Smooth muscle cell (in vitro differentiated cells): ENCODE measurements at regions not wholly inside any gene's neighbourhood (a gene's known extent, or its start where the extent isn't known, plus 50 kb on each side); places are given as distances from the start of the nearest gene placed in this dataset.

Source experiments
- DNase-seq: peaks from one replicate; lab custom pipeline; 2025; ENCODE audit not compliant: unreplicated experiment; lab: John Stamatoyannopoulos, UW
- H2AFZ ChIP-seq: fragments of 200-600 bp; sonication (generic); 2 replicates; pipeline ENCODE4 v1.6.0; 2016; ENCODE audit warnings: antibody characterized with exemption, low read depth, mild to moderate bottlenecking
- H3F3A ChIP-seq: fragments of 200-600 bp; sonication (generic); 2 replicates; pipeline ENCODE4 v1.6.0; 2017; ENCODE audit warnings: antibody characterized with exemption, low read depth
- H3K27ac ChIP-seq: fragments of 200-600 bp; sonication (generic); 2 replicates; pipeline ENCODE4 v1.5.1; 2016; ENCODE audit warnings: low read depth, mild to moderate bottlenecking
- H3K27me3 ChIP-seq: fragments of 200-600 bp; sonication (generic); 2 replicates; pipeline ENCODE4 v1.6.1; 2016; ENCODE audit warnings: low read depth, mild to moderate bottlenecking
- H3K36me3 ChIP-seq: fragments of 200-600 bp; sonication (generic); 2 replicates; pipeline ENCODE4 v1.5.1; 2016; ENCODE audit warnings: low read depth
- H3K4me1 ChIP-seq: fragments of 200-600 bp; sonication (generic); 2 replicates; pipeline ENCODE4 v1.5.1; 2016; ENCODE audit warnings: low read depth
- H3K4me2 ChIP-seq: fragments of 200-600 bp; sonication (generic); 2 replicates; pipeline ENCODE4 v1.6.0; 2016; ENCODE audit warnings: mild to moderate bottlenecking
- H3K4me3 ChIP-seq: fragments of 200-600 bp; sonication (generic); 2 replicates; pipeline ENCODE4 v1.5.1; 2016; ENCODE audit warnings: mild to moderate bottlenecking
- H3K79me2 ChIP-seq: fragments of 200-600 bp; sonication (generic); 2 replicates; pipeline ENCODE4 v1.6.0; 2016; ENCODE audit warnings: low read depth, mild to moderate bottlenecking
- H3K9ac ChIP-seq: fragments of 200-600 bp; sonication (generic); 2 replicates; pipeline ENCODE4 v1.6.0; 2016; ENCODE audit warnings: low read depth
- H3K9me3 ChIP-seq: fragments of 200-600 bp; sonication (generic); replicated peaks from 2 replicates; pipeline ENCODE4 v1.5.1; 2016; ENCODE audit warnings: low read depth
- H4K20me1 ChIP-seq: fragments of 200-600 bp; sonication (generic); 2 replicates; pipeline ENCODE4 v1.6.0; 2016; ENCODE audit warnings: low read depth
- WGBS: methylation state at CpG from one replicate; pipeline ENCODE4 v1.1.7; 2016; ENCODE audit warnings: low lambda C conversion rate; 5-methylcytosine and 5-hydroxymethylcytosine counted together
- TF ChIP-seq, protein P1 (sequence below): fragments of 200-600 bp; sonication (generic); IDR thresholded peaks from 2 replicates; pipeline ENCODE4 v1.5.1; 2017; ENCODE audit warnings: borderline replicate concordance, mild to moderate bottlenecking, antibody characterized with exemption; ENCODE audit not compliant: insufficient read depth, poor library complexity, severe bottlenecking

DNA sequence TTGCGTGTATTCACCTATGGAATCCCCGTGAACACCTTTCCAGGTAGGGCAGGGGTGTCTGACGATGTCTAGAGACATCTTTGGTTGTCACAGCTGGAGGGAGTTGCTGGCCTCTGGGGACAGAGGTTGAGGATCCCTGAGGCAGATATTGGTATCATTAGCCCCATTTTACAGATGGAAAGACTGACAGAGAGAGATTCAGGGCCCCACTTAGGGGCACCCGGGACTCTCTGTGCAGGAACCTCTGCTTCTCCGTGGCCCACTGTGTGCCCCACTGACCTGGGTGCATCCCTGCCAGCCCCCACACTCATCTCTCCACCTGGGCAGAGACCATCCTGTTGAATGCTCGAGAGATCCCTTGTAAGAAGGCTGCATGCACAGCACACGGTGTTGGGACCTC, 111.2 kb downstream of the EDN3 start:
- no peak for DNase-seq
- Histone ChIP-seq H3K27ac (no peak overlapping the region), H3K79me2 (no peaks in the 10 kb centered on the region), H3K4me1 (peaks cover 9% of the 10 kb centered on the region), H3K36me3 (no peaks in the 10 kb centered on the region), H3F3A (no peaks in the 10 kb centered on the region), H3K4me2 (no peak overlapping the region), H3K4me3 (no peak overlapping the region), H3K9ac (no peak overlapping the region), H2AFZ (no peak overlapping the region), H3K27me3 (peaks cover 36% of the 10 kb centered on the region), H4K20me1 (no peaks in the 10 kb centered on the region), H3K9me3 (no peaks in the 10 kb centered on the region)
- 89% methylated on average over 7 of the region's 7 CpGs for WGBS
- TF ChIP-seq, protein P1, sequence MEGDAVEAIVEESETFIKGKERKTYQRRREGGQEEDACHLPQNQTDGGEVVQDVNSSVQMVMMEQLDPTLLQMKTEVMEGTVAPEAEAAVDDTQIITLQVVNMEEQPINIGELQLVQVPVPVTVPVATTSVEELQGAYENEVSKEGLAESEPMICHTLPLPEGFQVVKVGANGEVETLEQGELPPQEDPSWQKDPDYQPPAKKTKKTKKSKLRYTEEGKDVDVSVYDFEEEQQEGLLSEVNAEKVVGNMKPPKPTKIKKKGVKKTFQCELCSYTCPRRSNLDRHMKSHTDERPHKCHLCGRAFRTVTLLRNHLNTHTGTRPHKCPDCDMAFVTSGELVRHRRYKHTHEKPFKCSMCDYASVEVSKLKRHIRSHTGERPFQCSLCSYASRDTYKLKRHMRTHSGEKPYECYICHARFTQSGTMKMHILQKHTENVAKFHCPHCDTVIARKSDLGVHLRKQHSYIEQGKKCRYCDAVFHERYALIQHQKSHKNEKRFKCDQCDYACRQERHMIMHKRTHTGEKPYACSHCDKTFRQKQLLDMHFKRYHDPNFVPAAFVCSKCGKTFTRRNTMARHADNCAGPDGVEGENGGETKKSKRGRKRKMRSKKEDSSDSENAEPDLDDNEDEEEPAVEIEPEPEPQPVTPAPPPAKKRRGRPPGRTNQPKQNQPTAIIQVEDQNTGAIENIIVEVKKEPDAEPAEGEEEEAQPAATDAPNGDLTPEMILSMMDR: no peak

DNA sequence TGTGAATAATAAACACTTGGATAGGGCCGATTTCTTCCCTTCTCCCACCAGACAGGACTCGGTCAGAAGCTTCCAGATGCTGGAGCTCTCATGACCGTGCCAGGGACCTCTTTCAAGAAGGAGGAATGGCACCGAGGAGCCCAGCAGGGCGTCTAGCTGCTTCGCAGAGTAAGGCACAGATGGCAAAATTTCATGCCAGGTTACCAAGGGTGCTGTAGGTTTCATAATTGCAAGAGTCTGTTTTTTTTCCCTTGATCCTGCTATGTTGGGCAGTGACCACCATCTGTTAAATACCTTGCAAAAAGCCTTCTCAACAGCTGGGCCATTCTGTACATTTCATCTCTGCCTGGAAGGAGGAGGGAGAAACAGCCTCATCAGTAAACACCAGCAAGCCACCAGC, 111.8 kb downstream of the EDN3 start:
- no peaks in the 10 kb centered on the region for H3K79me2 ChIP-seq
- H3K27ac ChIP-seq: no peak overlapping the region
- no peaks in the 10 kb centered on the region for H3K36me3 ChIP-seq
- no peak overlapping the region for H3K4me3 ChIP-seq
- no peak overlapping the region for H3K4me2 ChIP-seq
- H3K9ac ChIP-seq: no peak overlapping the region
- WGBS: 96% methylated on average over 6 of the region's 6 CpGs
- H4K20me1 ChIP-seq: no peaks in the 10 kb centered on the region
- TF ChIP-seq, protein P1: no peak
- H3K9me3 ChIP-seq: no peaks in the 10 kb centered on the region
- no peak overlapping the region for H2AFZ ChIP-seq
- H3F3A ChIP-seq: no peaks in the 10 kb centered on the region
- H3K4me1 ChIP-seq: peaks cover 9% of the 10 kb centered on the region
- no peak for DNase-seq
- H3K27me3 ChIP-seq: peaks cover 32% of the 10 kb centered on the region

DNA sequence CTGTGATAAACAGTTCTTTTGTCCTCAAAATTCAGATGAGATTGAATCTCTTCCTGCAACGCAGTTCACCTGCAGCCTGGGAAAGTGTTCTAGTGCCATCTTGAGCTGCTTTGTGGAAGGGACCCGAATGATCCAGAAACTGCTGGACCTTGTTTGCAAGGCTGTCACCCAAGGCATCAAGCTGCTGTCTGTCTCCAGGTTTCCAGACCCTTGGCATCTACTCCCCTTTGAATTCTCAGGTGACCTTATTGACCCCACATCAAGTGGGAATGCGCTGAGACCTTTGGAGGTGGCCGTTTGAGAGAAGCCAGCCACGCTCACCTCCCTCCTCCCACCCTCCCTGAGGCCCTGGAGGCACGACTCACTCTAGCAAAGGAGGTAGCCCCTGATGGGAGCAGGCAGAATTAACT, 112.5 kb downstream of the EDN3 start:
- Histone ChIP-seq H3K9me3 (no peaks in the 10 kb centered on the region), H3F3A (no peaks in the 10 kb centered on the region), H3K27me3 (peaks cover 32% of the 10 kb centered on the region), H3K4me3 (no peak overlapping the region), H3K36me3 (no peaks in the 10 kb centered on the region), H2AFZ (no peak overlapping the region), H3K27ac (no peak overlapping the region), H3K9ac (no peak overlapping the region), H3K4me1 (peaks cover 9% of the 10 kb centered on the region), H3K79me2 (no peaks in the 10 kb centered on the region), H3K4me2 (no peak overlapping the region), H4K20me1 (no peaks in the 10 kb centered on the region)
- whole genome bisulfite sequencing: 46% methylated on average over 6 of the region's 6 CpGs
- TF ChIP-seq, protein P1: no peak
- DNase-seq: no peak

DNA sequence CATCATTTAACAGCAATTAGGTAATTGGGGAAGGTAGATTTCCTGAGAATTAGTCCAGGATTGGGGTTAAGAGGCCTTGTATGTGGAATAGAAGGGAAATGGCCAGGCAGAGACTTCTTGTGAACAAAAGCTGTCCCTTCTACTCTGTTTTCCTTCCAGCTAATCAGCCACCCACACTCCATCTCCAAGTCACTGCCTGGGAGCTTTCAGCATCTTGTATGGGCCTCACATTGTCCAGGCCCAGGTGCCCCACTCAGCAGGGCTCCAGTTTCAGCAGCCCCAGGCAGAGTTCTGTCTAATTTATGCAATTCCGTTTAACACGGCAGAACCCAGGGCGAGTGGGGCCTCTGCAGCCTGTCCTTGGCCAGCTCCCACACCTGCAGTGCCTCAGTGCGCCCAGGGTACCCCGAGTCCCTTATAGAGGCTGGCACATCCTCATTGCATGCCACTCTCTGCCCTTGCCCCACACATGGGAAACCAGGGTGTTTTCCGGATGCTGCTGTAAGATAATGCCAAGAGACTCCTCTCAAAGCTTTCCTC, 113.0 kb downstream of the EDN3 start:
- no peak for DNase-seq
- no peak overlapping the region for H3K4me2 ChIP-seq
- no peak overlapping the region for H2AFZ ChIP-seq
- H3K27ac ChIP-seq: no peak overlapping the region
- no peak overlapping the region for H3K9ac ChIP-seq
- TF ChIP-seq, protein P1: no peak
- 80% methylated on average over 6 of the region's 6 CpGs for WGBS
- peaks cover 9% of the 10 kb centered on the region for H3K4me1 ChIP-seq
- no peaks in the 10 kb centered on the region for H3K79me2 ChIP-seq
- no peak overlapping the region for H3K4me3 ChIP-seq
- no peaks in the 10 kb centered on the region for H3K36me3 ChIP-seq
- no peaks in the 10 kb centered on the region for H3K9me3 ChIP-seq
- no peaks in the 10 kb centered on the region for H4K20me1 ChIP-seq
- H3F3A ChIP-seq: no peaks in the 10 kb centered on the region
- H3K27me3 ChIP-seq: peaks cover 32% of the 10 kb centered on the region
